PC-9 (cell line): ENCODE measurements at regions not wholly inside any gene's neighbourhood (a gene's known extent, or its start where the extent isn't known, plus 50 kb on each side); places are given as distances from the start of the nearest gene placed in this dataset.

Experiments used
- CTCF ChIP-seq: fragments of 200-600 bp; sonication (generic); conservative IDR thresholded peaks from 2 replicates; pipeline ENCODE4 v1.6.1; 2017; ENCODE audit warnings: mixed run types, antibody characterized with exemption, mild to moderate bottlenecking, moderate library complexity
- EZH2 ChIP-seq: fragments of 200-600 bp; sonication (generic); IDR thresholded peaks from 2 replicates; pipeline ENCODE4 v1.8.0; 2017; ENCODE audit warnings: antibody characterized with exemption, low read depth

GRCh38 chr2:238985931-238986446 lies 138.1 kb downstream of the TWIST2 start:
- TF ChIP-seq CTCF: no peak
- TF ChIP-seq EZH2: no peak
